ENCODE measurements at regions not wholly inside any gene's neighbourhood (a gene's known extent, or its start where the extent isn't known, plus 50 kb on each side); places are given as distances from the start of the nearest gene placed in this dataset.
"Not testable (repeated sequence)": the region's sequence is repeated elsewhere in the genome, so short reads cannot be mapped to it uniquely, and the experiment has no call there.

- H3K4me3 ChIP-seq = no peak overlapping the region
- ATAC-seq (peak; percentile 31), DNase-seq (no peak)
- TF ChIP-seq CTCF (IDR thresholded peaks at IDR 0.05) = no peak
- H3K9me3 ChIP-seq = peaks cover 14% of the 10 kb centered on the region
- intact Hi-C loops (cut with DNase I, micrococcal nuclease) = no loop called here
- H3K36me3 ChIP-seq (ENCODE audit: low read depth) = no peaks in the 10 kb centered on the region
- H3K4me1 ChIP-seq (ENCODE audit: low read depth) = peaks cover 8% of the 10 kb centered on the region
Observed at GRCh38 chr12:67483871-67484554, 164.5 kb upstream of the DYRK2 start.

GRCh38 chr12:67484791-67485480 lies 163.6 kb upstream of the DYRK2 start:
- intact Hi-C loops (cut with DNase I, micrococcal nuclease) = no loop called here
- DNase-seq = no peak
- H3K4me1 ChIP-seq (ENCODE audit: low read depth) = peaks cover 8% of the 10 kb centered on the region
- no peak for TF ChIP-seq CTCF (IDR thresholded peaks at IDR 0.05)
- no peaks in the 10 kb centered on the region for H3K36me3 ChIP-seq (ENCODE audit: low read depth)
- peak; percentile 36 for ATAC-seq
- peaks cover 20% of the 10 kb centered on the region for H3K9me3 ChIP-seq
- no peak overlapping the region for H3K4me3 ChIP-seq

- Histone ChIP-seq H3K4me1 (ENCODE audit: low read depth) (peaks cover 8% of the 10 kb centered on the region), H3K9me3 (peaks cover 24% of the 10 kb centered on the region), H3K36me3 (ENCODE audit: low read depth) (no peaks in the 10 kb centered on the region), H3K4me3 (no peak overlapping the region)
- DNase-seq (no peak), ATAC-seq (no peak)
- TF ChIP-seq CTCF (IDR thresholded peaks at IDR 0.05) = no peak
- intact Hi-C loops (cut with DNase I, micrococcal nuclease) = no loop called here
Observed at GRCh38 chr12:67486671-67487070, 161.9 kb upstream of the DYRK2 start.

GRCh38 chr12:67488349-67488748 lies 160.2 kb upstream of the DYRK2 start:
- H3K9me3 ChIP-seq = peaks cover 32% of the 10 kb centered on the region

GRCh38 chr12:67489007-67489406 lies 159.5 kb upstream of the DYRK2 start:
- TF ChIP-seq CTCF (IDR thresholded peaks at IDR 0.05) = no peak
- peaks cover 32% of the 10 kb centered on the region for H3K9me3 ChIP-seq
- peaks cover 2% of the 10 kb centered on the region for H3K4me1 ChIP-seq (ENCODE audit: low read depth)
- intact Hi-C loops (cut with DNase I, micrococcal nuclease) = no loop called here
- no peaks in the 10 kb centered on the region for H3K36me3 ChIP-seq (ENCODE audit: low read depth)
- no peak overlapping the region for H3K4me3 ChIP-seq
- no peak for DNase-seq
- peak; percentile 55 for ATAC-seq

More at GRCh38 chr12:67488349-67488748, 160.2 kb upstream of the DYRK2 start:
- DNase-seq; intact Hi-C loops (cut with DNase I, micrococcal nuclease); H3K4me1 ChIP-seq (ENCODE audit: low read depth); H3K36me3 ChIP-seq (ENCODE audit: low read depth); ATAC-seq; H3K4me3 ChIP-seq: not testable (repeated sequence)

- H3K9me3 ChIP-seq = peaks cover 9% of the 10 kb centered on the region
- peaks cover 6% of the 10 kb centered on the region for H3K4me1 ChIP-seq (ENCODE audit: low read depth)
- DNase-seq (no peak), ATAC-seq (no peak)
- H3K36me3 ChIP-seq (ENCODE audit: low read depth) = no peaks in the 10 kb centered on the region
- intact Hi-C loops (cut with DNase I, micrococcal nuclease) = no loop called here
- TF ChIP-seq CTCF (IDR thresholded peaks at IDR 0.05) = no peak
- H3K4me3 ChIP-seq = no peak overlapping the region
Observed at GRCh38 chr12:67496581-67496980, 152.0 kb upstream of the DYRK2 start.
